ENCODE measurements at regions not wholly inside any gene's neighbourhood (a gene's known extent, or its start where the extent isn't known, plus 50 kb on each side); places are given as distances from the start of the nearest gene placed in this dataset.

DNA sequence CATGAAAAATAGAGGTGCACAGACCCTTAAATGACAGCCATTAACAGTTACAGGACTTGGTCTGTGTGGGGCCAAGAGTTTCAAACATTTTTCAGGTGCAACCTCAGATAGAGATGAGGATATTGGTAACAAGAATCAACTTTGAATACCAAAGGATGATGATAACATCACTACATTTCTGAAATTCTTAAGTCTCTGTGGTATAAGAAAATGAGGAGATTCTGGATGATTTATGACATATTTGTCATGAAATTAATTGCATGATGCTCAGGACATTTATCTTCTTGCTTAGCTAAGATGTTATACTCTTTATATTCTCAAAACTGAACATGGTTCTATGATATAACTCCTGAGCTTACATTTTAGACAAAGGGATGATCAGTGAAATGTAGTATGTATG is 471.8 kb upstream of the CWC22 start:
- Histone ChIP-seq H3K9me3 (no peaks in the 10 kb centered on the region), H3K4me1 (ENCODE audit: control insufficient read depth in 1 of 2, insufficient read depth in 1 of 2, low read depth in 1 of 2, low read length in 1 of 2) (no peaks in the 10 kb centered on the region), H3K27me3 (no peaks in the 10 kb centered on the region), H3K36me3 (no peaks in the 10 kb centered on the region), H3K27ac (no peak overlapping the region), H3K4me3 (ENCODE audit: low read depth in 1 of 2, low read length in 1 of 2) (no peak overlapping the region)
- TF ChIP-seq, protein P1, sequence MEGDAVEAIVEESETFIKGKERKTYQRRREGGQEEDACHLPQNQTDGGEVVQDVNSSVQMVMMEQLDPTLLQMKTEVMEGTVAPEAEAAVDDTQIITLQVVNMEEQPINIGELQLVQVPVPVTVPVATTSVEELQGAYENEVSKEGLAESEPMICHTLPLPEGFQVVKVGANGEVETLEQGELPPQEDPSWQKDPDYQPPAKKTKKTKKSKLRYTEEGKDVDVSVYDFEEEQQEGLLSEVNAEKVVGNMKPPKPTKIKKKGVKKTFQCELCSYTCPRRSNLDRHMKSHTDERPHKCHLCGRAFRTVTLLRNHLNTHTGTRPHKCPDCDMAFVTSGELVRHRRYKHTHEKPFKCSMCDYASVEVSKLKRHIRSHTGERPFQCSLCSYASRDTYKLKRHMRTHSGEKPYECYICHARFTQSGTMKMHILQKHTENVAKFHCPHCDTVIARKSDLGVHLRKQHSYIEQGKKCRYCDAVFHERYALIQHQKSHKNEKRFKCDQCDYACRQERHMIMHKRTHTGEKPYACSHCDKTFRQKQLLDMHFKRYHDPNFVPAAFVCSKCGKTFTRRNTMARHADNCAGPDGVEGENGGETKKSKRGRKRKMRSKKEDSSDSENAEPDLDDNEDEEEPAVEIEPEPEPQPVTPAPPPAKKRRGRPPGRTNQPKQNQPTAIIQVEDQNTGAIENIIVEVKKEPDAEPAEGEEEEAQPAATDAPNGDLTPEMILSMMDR (IDR thresholded peaks at IDR 0.05), result no peak

DNA sequence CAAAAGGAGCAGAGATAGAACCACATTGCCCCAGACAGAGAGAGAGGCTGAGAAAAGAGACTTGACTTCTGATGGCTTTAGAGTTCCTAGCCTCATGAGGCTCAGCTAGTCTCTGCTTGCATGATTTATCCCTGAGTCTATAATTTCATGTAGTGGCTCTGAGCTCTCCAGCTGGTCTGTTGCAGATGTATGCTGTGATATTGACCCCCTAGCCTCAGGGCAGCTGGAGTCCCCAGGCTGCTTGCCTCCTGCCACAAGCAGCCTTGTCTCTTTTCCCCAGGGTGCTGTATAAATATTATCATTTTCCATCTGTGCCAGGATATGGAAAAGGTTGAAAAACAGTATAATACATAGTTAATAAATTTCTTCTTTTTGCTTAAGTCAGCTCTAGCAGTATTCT is 467.6 kb upstream of the CWC22 start:
- Histone ChIP-seq H3K27me3 (no peaks in the 10 kb centered on the region), H3K9me3 (no peaks in the 10 kb centered on the region), H3K36me3 (no peaks in the 10 kb centered on the region), H3K4me3 (ENCODE audit: low read depth in 1 of 2, low read length in 1 of 2) (no peak overlapping the region), H3K4me1 (ENCODE audit: control insufficient read depth in 1 of 2, insufficient read depth in 1 of 2, low read depth in 1 of 2, low read length in 1 of 2) (no peaks in the 10 kb centered on the region), H3K27ac (no peak overlapping the region)
- TF ChIP-seq, protein P1 (IDR thresholded peaks at IDR 0.05), result no peak

DNA sequence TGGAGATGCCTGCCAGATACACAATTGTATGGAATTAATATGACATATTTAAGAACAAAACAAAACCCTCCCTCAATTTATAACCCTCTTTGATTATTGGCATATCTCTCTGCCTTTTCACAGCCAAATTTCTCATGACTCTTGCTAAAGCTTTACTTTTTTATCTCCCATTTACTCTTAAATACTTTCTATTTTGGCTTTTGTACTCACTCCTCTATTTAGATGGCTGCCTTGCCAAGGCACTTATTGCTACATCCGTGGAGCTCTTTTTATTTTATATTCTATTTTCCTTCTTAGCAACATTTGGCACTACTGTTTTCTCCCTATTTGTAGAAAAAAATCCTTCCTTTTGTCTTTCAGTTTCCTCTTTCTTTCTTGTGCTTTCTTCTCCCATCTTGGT is 466.4 kb upstream of the CWC22 start:
- TF ChIP-seq, protein P1 (IDR thresholded peaks at IDR 0.05), result no peak
- H3K36me3 ChIP-seq, result no peaks in the 10 kb centered on the region
- H3K4me3 ChIP-seq (ENCODE audit: low read depth in 1 of 2, low read length in 1 of 2), result no peak overlapping the region
- H3K27ac ChIP-seq, result no peak overlapping the region
- no peaks in the 10 kb centered on the region for H3K4me1 ChIP-seq (ENCODE audit: control insufficient read depth in 1 of 2, insufficient read depth in 1 of 2, low read depth in 1 of 2, low read length in 1 of 2)
- no peaks in the 10 kb centered on the region for H3K27me3 ChIP-seq
- no peaks in the 10 kb centered on the region for H3K9me3 ChIP-seq

DNA sequence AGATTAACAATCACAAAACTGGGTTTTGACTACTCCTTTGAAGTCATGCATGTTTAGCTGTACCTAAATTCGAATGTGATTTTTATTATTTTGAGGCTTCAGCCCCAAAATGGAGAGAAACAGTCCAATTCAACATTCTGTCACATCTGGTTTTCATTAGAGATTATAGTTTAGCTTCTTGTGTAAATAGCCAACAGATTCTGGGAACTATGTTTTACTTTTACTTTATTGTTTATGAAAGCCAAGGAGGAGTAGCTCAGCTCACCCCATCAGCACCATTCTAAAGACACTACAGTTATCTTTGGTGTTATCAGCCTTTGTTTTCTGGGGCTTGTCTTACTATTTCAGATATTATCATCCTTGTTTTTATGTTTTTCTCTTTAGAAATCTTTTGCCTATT is 465.0 kb upstream of the CWC22 start:
- no peaks in the 10 kb centered on the region for H3K36me3 ChIP-seq
- no peak overlapping the region for H3K4me3 ChIP-seq (ENCODE audit: low read depth in 1 of 2, low read length in 1 of 2)
- H3K9me3 ChIP-seq, result no peaks in the 10 kb centered on the region
- H3K4me1 ChIP-seq (ENCODE audit: control insufficient read depth in 1 of 2, insufficient read depth in 1 of 2, low read depth in 1 of 2, low read length in 1 of 2), result no peaks in the 10 kb centered on the region
- no peaks in the 10 kb centered on the region for H3K27me3 ChIP-seq
- TF ChIP-seq, protein P1 (IDR thresholded peaks at IDR 0.05), result no peak
- no peak overlapping the region for H3K27ac ChIP-seq

DNA sequence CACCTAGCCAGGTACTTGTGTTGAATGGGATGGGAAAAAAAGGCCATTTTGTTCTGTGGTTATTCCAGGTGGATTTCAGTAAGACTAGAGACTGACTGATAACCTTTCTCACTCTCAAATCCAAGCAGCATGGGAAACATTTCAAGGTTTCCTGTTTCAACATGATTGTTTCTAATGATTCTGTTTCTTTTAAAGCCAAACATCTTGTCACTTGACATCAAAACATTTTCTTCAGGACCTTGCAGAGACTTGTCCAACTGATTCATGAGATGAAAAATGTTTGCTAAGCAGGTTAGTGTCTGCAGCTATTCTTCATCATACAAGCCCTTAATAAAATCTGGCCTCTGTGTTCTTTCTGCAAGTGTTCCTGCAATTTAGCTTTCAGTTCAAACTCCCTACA is 456.5 kb upstream of the CWC22 start:
- Histone ChIP-seq H3K27me3 (no peaks in the 10 kb centered on the region), H3K4me3 (ENCODE audit: low read depth in 1 of 2, low read length in 1 of 2) (no peak overlapping the region), H3K4me1 (ENCODE audit: control insufficient read depth in 1 of 2, insufficient read depth in 1 of 2, low read depth in 1 of 2, low read length in 1 of 2) (no peaks in the 10 kb centered on the region), H3K9me3 (no peaks in the 10 kb centered on the region), H3K27ac (no peak overlapping the region), H3K36me3 (no peaks in the 10 kb centered on the region)
- TF ChIP-seq, protein P1 (IDR thresholded peaks at IDR 0.05), result no peak

DNA sequence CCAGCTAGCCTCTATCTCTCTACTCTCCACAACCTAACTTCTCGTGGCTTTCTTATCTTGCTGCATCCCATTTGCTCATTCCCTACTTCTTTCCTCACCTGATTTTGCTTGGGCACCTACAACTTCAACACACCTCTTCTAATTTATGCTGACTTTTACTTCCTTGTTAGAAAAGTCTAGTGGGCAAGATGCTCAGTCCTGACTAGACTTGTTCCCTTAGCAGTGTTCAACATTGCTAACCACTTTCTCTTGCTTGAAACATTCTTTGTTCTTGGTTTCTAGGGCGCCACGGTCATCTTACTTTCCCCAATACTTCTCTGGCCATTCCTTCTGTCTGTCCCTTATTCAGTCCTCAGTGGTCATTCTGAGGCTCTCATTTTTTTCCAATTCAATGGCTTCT is 454.7 kb upstream of the CWC22 start:
- TF ChIP-seq, protein P1 (IDR thresholded peaks at IDR 0.05), result no peak
- Histone ChIP-seq H3K27me3 (no peaks in the 10 kb centered on the region), H3K36me3 (no peaks in the 10 kb centered on the region), H3K4me1 (ENCODE audit: control insufficient read depth in 1 of 2, insufficient read depth in 1 of 2, low read depth in 1 of 2, low read length in 1 of 2) (no peaks in the 10 kb centered on the region), H3K9me3 (no peaks in the 10 kb centered on the region), H3K4me3 (ENCODE audit: low read depth in 1 of 2, low read length in 1 of 2) (no peak overlapping the region), H3K27ac (no peak overlapping the region)

Data from neutrophil (primary cell).